H9 (cell line): ENCODE measurements at regions not wholly inside any gene's neighbourhood (a gene's known extent, or its start where the extent isn't known, plus 50 kb on each side); places are given as distances from the start of the nearest gene placed in this dataset.

ENCODE experiments used
- DNase-seq: peaks from one replicate; pipeline ENCODE4 v3.0.0-alpha.2; 2017
- H2AFZ ChIP-seq: one replicate; pipeline ENCODE4 v1.6.1; 2013; ENCODE audit warnings: mild to moderate bottlenecking, low read length, control low read depth, moderate library complexity
- H2AK5ac ChIP-seq: 2 replicates; pipeline ENCODE4 v1.6.1; 2013; ENCODE audit warnings: low read length, control low read depth, mixed read lengths; ENCODE audit not compliant: insufficient read length
- H2BK120ac ChIP-seq: one replicate; pipeline ENCODE4 v1.6.1; 2013; ENCODE audit warnings: low read depth, mild to moderate bottlenecking, low read length, control low read depth, inconsistent platforms; ENCODE audit not compliant: poor library complexity, severe bottlenecking
- H2BK12ac ChIP-seq: 2 replicates; pipeline ENCODE4 v1.6.1; 2013; ENCODE audit warnings: low read length, control low read depth, mixed read lengths, low read depth; ENCODE audit not compliant: insufficient read length
- H2BK15ac ChIP-seq: 2 replicates; pipeline ENCODE4 v1.6.1; 2013; ENCODE audit warnings: low read depth, low read length, control low read depth
- H2BK20ac ChIP-seq: one replicate; pipeline ENCODE4 v1.6.1; 2013; ENCODE audit warnings: low read depth, mild to moderate bottlenecking, low read length, control low read depth, inconsistent platforms; ENCODE audit not compliant: poor library complexity, severe bottlenecking
- H2BK5ac ChIP-seq: 2 replicates; pipeline ENCODE4 v1.6.1; 2013; ENCODE audit warnings: low read length, control low read depth, mixed read lengths; ENCODE audit not compliant: insufficient read length
- H3K14ac ChIP-seq: 2 replicates; pipeline ENCODE4 v1.6.1; 2013; ENCODE audit warnings: low read length, control low read depth; ENCODE audit not compliant: insufficient read depth
- H3K18ac ChIP-seq: 2 replicates; pipeline ENCODE4 v1.6.1; 2013; ENCODE audit warnings: low read depth, mild to moderate bottlenecking, mixed read lengths, low read length, control low read depth; ENCODE audit not compliant: insufficient read length
- H3K23ac ChIP-seq: 2 replicates; pipeline ENCODE4 v1.6.1; 2013; ENCODE audit warnings: low read length, control low read depth, mixed read lengths, low read depth; ENCODE audit not compliant: insufficient read length
- H3K23me2 ChIP-seq: 2 replicates; pipeline ENCODE4 v1.6.1; 2013; ENCODE audit warnings: low read depth, mild to moderate bottlenecking, mixed read lengths, low read length, control low read depth; ENCODE audit not compliant: insufficient read length, poor library complexity, severe bottlenecking
- H3K27ac ChIP-seq: 2 replicates; pipeline ENCODE4 v1.5.1; 2013; ENCODE audit warnings: low read length, control low read depth, mixed read lengths, low read depth; ENCODE audit not compliant: insufficient read length
- H3K27me3 ChIP-seq: 2 replicates; pipeline ENCODE4 v1.6.1; 2013; ENCODE audit warnings: low read length, control low read depth, inconsistent platforms; ENCODE audit not compliant: insufficient read depth
- H3K4ac ChIP-seq: 2 replicates; pipeline ENCODE4 v1.6.1; 2013; ENCODE audit warnings: low read depth, mild to moderate bottlenecking, control low read depth, inconsistent platforms, low read length, moderate library complexity
- H3K4me1 ChIP-seq: 2 replicates; pipeline ENCODE4 v1.6.1; 2013; ENCODE audit warnings: low read length, control low read depth, inconsistent platforms; ENCODE audit not compliant: insufficient read depth
- H3K4me2 ChIP-seq: 2 replicates; pipeline ENCODE4 v1.6.1; 2013; ENCODE audit warnings: low read length, control low read depth, mixed read lengths; ENCODE audit not compliant: insufficient read length, insufficient read depth
- H3K56ac ChIP-seq: 2 replicates; pipeline ENCODE4 v1.6.1; 2013; ENCODE audit warnings: low read depth, mild to moderate bottlenecking, mixed read lengths, low read length, control low read depth; ENCODE audit not compliant: insufficient read length
- H3K79me1 ChIP-seq: 2 replicates; pipeline ENCODE4 v1.6.1; 2013; ENCODE audit warnings: low read depth, mild to moderate bottlenecking, moderate library complexity, low read length, control low read depth, inconsistent platforms; ENCODE audit not compliant: insufficient read depth, poor library complexity, severe bottlenecking
- H3K79me2 ChIP-seq: 2 replicates; pipeline ENCODE4 v1.6.1; 2013; ENCODE audit warnings: low read length, control low read depth, inconsistent platforms; ENCODE audit not compliant: insufficient read depth
- H3K9ac ChIP-seq: 2 replicates; pipeline ENCODE4 v1.6.1; 2013; ENCODE audit warnings: low read length, control low read depth, mixed read lengths; ENCODE audit not compliant: insufficient read length; ENCODE audit errors: extremely low read depth
- H3K9me3 ChIP-seq: one replicate; pipeline ENCODE4 v1.6.1; 2013; ENCODE audit warnings: low read depth, low read length, inconsistent platforms; ENCODE audit not compliant: control insufficient read depth
- H3T11ph ChIP-seq: one replicate; pipeline ENCODE4 v1.6.1; 2013; ENCODE audit warnings: mild to moderate bottlenecking, low read length, control low read depth, inconsistent platforms
- H4K20me1 ChIP-seq: one replicate; pipeline ENCODE4 v1.6.1; 2013; ENCODE audit not compliant: control insufficient read depth, insufficient read length, insufficient read depth
- H4K5ac ChIP-seq: 2 replicates; pipeline ENCODE4 v1.6.1; 2013; ENCODE audit warnings: low read depth, mild to moderate bottlenecking, mixed read lengths, low read length, control low read depth; ENCODE audit not compliant: insufficient read length
- H4K8ac ChIP-seq: replicated peaks from 2 replicates; pipeline ENCODE4 v1.6.1; 2013; ENCODE audit warnings: low read length, control low read depth, mixed read lengths, low read depth; ENCODE audit not compliant: insufficient read length
- H4K91ac ChIP-seq: 2 replicates; pipeline ENCODE4 v1.6.1; 2013; ENCODE audit warnings: low read depth, mild to moderate bottlenecking, moderate library complexity, mixed read lengths, low read length, control low read depth; ENCODE audit not compliant: insufficient read length
- H3K27ac Mint-ChIP-seq, 3 experiments: 2 replicates in 2 of 3; 3 replicates in 1 of 3; pipeline ENCODE4 v1.8.0; 2020 to 2021; ENCODE audit warnings: mixed read lengths in 3 of 3, mild to moderate bottlenecking in 1 of 3, moderate library complexity in 1 of 3
- H3K27me3 Mint-ChIP-seq: 2 replicates; pipeline ENCODE4 v1.8.0; 2021; ENCODE audit warnings: low read depth, mild to moderate bottlenecking, moderate library complexity, mixed read lengths
- H3K36me3 Mint-ChIP-seq, 3 experiments: 2 replicates in 2 of 3; 3 replicates in 1 of 3; pipeline ENCODE4 v1.8.0; 2020 to 2021; ENCODE audit warnings: low read depth in 3 of 3, mixed read lengths in 3 of 3; ENCODE audit not compliant: insufficient read depth in 1 of 3
- H3K4me1 Mint-ChIP-seq, 2 experiments: 2 replicates each; pipeline ENCODE4 v1.8.0; 2020; ENCODE audit warnings: mixed read lengths in 2 of 2
- H3K4me3 Mint-ChIP-seq, 2 experiments: 2 replicates in 1 of 2; 3 replicates in 1 of 2; pipeline ENCODE4 v1.8.0; 2020 to 2021; ENCODE audit warnings: mild to moderate bottlenecking in 2 of 2, mixed read lengths in 2 of 2, moderate library complexity in 1 of 2
- H3K9me3 Mint-ChIP-seq, 2 experiments: 2 replicates in 1 of 2; 3 replicates in 1 of 2; pipeline ENCODE4 v1.8.0; 2020; ENCODE audit warnings: mild to moderate bottlenecking in 2 of 2, mixed read lengths in 2 of 2, moderate library complexity in 1 of 2
- WGBS: extraction: QIAGEN DNeasy Blood & Tissue Kit; methylation state at CpG from one replicate; pipeline ENCODE4 v1.1.7; 2013; ENCODE audit warnings: missing lambda C conversion rate, low lambda C conversion rate, mixed read lengths; ENCODE audit not compliant: insufficient read length; ENCODE audit errors: extremely low coverage; 5-methylcytosine and 5-hydroxymethylcytosine counted together
- TF ChIP-seq, protein P1 (sequence below): fragments of 200-600 bp; sonication (generic); conservative IDR thresholded peaks from 3 replicates; pipeline ENCODE4 v1.8.0; 2021; ENCODE audit warnings: antibody characterized with exemption, mild to moderate bottlenecking

DNA sequence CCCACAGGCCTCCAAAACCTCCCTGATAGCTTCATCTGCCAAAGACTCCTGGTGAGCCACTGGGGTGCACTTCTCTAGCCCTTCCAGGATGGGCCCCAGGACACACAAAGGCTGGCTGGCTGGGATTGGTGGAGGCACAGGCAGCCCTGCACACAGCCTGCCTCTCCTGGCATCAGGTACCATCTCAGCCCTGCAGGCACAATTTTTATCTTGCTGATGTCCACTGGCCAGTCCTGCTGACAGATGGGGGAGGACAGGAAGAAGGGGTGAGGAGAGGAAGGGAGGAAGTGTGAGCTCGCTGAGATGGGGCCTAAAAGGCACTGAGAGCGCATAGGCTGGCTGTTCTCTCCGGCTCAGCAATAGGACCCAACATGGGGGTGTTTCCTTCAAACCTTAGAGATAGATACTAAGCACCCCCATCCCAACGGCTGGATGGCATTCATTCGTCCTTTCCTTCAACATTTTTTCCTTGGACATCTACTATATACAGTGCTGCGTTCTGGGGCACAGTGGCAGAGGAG, 92.7 kb downstream of the PJA1 start:
- H3K4ac ChIP-seq: no peak overlapping the region
- no peaks in the 10 kb centered on the region for H3K79me1 ChIP-seq
- no peak overlapping the region for H3K27ac ChIP-seq
- no peaks in the 10 kb centered on the region for H3K23me2 ChIP-seq
- H2BK15ac ChIP-seq: no peak overlapping the region
- H3K9ac ChIP-seq: no peak overlapping the region
- no peak overlapping the region for H2BK20ac ChIP-seq
- no peak overlapping the region for H2BK120ac ChIP-seq
- no peak overlapping the region for H2AFZ ChIP-seq
- no peak overlapping the region for H3K18ac ChIP-seq
- H3K79me2 ChIP-seq: no peaks in the 10 kb centered on the region
- H3T11ph ChIP-seq: no peak overlapping the region
- no peaks in the 10 kb centered on the region for H4K20me1 ChIP-seq
- Mint-ChIP-seq H3K9me3 (peaks cover 62 to 73% of the 10 kb centered on the region in 2 experiments), H3K36me3 (peaks cover 0 to 1% (median 0%) of the 10 kb centered on the region in 3 experiments; a peak in 2 of 7 replicates), H3K4me3 (no peak overlapping the region), H3K4me1 (peaks cover 5 to 6% of the 10 kb centered on the region in 2 experiments; a peak in 2 of 4 replicates), H3K27me3 (peaks cover 21% of the 10 kb centered on the region), H3K27ac (no peak overlapping the region)
- no peak overlapping the region for H2BK5ac ChIP-seq
- H3K14ac ChIP-seq: no peak overlapping the region
- TF ChIP-seq, protein P1, sequence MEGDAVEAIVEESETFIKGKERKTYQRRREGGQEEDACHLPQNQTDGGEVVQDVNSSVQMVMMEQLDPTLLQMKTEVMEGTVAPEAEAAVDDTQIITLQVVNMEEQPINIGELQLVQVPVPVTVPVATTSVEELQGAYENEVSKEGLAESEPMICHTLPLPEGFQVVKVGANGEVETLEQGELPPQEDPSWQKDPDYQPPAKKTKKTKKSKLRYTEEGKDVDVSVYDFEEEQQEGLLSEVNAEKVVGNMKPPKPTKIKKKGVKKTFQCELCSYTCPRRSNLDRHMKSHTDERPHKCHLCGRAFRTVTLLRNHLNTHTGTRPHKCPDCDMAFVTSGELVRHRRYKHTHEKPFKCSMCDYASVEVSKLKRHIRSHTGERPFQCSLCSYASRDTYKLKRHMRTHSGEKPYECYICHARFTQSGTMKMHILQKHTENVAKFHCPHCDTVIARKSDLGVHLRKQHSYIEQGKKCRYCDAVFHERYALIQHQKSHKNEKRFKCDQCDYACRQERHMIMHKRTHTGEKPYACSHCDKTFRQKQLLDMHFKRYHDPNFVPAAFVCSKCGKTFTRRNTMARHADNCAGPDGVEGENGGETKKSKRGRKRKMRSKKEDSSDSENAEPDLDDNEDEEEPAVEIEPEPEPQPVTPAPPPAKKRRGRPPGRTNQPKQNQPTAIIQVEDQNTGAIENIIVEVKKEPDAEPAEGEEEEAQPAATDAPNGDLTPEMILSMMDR: no peak
- H3K4me2 ChIP-seq: no peak overlapping the region
- no peak overlapping the region for H2BK12ac ChIP-seq
- no peak overlapping the region for H4K91ac ChIP-seq
- H3K56ac ChIP-seq: no peak overlapping the region
- no peak for DNase-seq
- H2AK5ac ChIP-seq: no peak overlapping the region
- H3K27me3 ChIP-seq: no peaks in the 10 kb centered on the region
- no peaks in the 10 kb centered on the region for H3K4me1 ChIP-seq
- H4K8ac ChIP-seq: no peak overlapping the region
- no CpG with 5 or more reads among the region's 6 CpGs for WGBS
- no peaks in the 10 kb centered on the region for H3K9me3 ChIP-seq
- H3K23ac ChIP-seq: no peak overlapping the region
- H4K5ac ChIP-seq: no peak overlapping the region
